ENCODE measurements at regions not wholly inside any gene's neighbourhood (a gene's known extent, or its start where the extent isn't known, plus 50 kb on each side); places are given as distances from the start of the nearest gene placed in this dataset.

DNA sequence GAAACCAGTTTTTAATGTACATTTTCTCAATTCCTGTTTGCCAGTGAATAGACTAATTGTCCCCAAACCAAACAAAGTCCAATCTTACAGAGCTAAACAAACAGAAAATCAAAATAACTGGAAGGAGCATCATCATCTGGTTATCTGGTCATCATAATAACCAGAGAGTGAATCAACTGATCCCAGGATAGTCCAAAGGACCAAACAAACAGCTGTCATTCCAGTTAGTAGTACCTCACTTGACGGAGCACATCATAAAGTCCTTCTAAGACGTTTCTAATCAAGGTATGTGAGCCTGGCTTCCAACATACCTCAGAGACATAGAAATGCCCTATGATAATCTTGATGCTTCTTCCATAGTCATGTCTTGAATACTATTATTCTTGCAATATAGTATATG lies 240.5 kb downstream of the LTN1 start:
- Histone ChIP-seq H3K36me3 (ENCODE audit: control insufficient read depth, insufficient read depth, low read length) (no peaks in the 10 kb centered on the region), H3K4me3 (ENCODE audit: low read length) (no peak overlapping the region), H3K9me3 (ENCODE audit: control insufficient read depth, low read length) (no peaks in the 10 kb centered on the region), H3K27ac (ENCODE audit: low read depth, low read length) (no peak overlapping the region), H3K4me1 (ENCODE audit: control insufficient read depth, insufficient read depth, low read length) (no peaks in the 10 kb centered on the region), H3K9ac (ENCODE audit: extremely low read depth, low read length, poor library complexity, severe bottlenecking) (no peak overlapping the region), H3K27me3 (ENCODE audit: control insufficient read depth, insufficient read depth, low read length, poor library complexity, severe bottlenecking) (no peaks in the 10 kb centered on the region)
- Mint-ChIP-seq H3K9me3 (no peaks in the 10 kb centered on the region), H3K27ac (no peak overlapping the region), H3K4me3 (no peak overlapping the region), H3K36me3 (ENCODE audit: low read depth) (no peaks in the 10 kb centered on the region), H3K4me1 (no peaks in the 10 kb centered on the region), H3K27me3 (ENCODE audit: insufficient read depth) (no peaks in the 10 kb centered on the region)
- no peak for DNase-seq
- 85 to 100% methylated on average over 1 to 2 of the region's 2 CpGs for WGBS, 2 experiments (ENCODE audit: insufficient coverage in 1 of 2, insufficient read length in 1 of 2)
- TF ChIP-seq, protein P1, sequence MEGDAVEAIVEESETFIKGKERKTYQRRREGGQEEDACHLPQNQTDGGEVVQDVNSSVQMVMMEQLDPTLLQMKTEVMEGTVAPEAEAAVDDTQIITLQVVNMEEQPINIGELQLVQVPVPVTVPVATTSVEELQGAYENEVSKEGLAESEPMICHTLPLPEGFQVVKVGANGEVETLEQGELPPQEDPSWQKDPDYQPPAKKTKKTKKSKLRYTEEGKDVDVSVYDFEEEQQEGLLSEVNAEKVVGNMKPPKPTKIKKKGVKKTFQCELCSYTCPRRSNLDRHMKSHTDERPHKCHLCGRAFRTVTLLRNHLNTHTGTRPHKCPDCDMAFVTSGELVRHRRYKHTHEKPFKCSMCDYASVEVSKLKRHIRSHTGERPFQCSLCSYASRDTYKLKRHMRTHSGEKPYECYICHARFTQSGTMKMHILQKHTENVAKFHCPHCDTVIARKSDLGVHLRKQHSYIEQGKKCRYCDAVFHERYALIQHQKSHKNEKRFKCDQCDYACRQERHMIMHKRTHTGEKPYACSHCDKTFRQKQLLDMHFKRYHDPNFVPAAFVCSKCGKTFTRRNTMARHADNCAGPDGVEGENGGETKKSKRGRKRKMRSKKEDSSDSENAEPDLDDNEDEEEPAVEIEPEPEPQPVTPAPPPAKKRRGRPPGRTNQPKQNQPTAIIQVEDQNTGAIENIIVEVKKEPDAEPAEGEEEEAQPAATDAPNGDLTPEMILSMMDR (conservative IDR thresholded peaks at IDR 0.05), result no peak

DNA sequence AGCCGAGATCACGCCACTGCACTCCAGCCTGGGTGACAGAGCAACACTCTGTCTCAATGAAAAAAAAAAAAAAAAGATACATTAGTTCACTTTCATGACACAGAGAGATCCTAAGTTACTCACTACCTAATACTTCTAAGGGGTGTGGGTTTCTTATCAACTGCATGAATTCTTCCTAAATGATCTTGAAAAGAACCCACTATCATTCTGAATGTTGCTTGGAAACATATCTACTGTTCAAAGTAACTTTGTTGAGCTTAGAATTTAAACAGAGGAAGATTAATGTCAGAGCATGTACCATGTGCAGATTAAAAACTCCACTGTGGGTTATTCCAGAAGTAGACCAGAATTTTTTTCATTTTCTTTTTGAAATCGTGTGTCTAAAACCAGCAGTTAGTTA lies 241.5 kb downstream of the LTN1 start:
- H3K27me3 ChIP-seq (ENCODE audit: control insufficient read depth, insufficient read depth, low read length, poor library complexity, severe bottlenecking), result no peaks in the 10 kb centered on the region
- H3K27ac Mint-ChIP-seq, result no peak overlapping the region

DNA sequence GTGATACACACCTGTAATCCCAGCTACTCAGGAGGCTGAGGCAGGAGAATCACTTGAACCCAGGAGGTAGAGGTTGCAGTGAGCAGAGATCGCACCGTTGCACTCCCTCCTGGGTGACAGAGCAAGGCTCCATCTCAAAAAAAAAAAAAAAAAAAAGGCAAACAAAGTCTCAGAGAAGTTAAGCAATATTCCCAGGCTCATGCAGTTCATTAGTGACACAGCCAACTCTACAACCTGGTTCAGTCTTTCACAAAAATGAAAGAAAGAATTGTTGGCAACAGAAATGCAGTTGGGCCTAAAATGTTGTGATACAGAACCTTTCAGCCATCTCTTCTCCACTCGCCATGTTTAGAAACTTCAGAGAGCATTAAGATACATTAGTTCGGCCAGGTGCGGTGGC lies 242.1 kb downstream of the LTN1 start:
- H3K27me3 Mint-ChIP-seq (ENCODE audit: insufficient read depth), result no peaks in the 10 kb centered on the region
- H3K4me1 ChIP-seq (ENCODE audit: control insufficient read depth, insufficient read depth, low read length), result no peaks in the 10 kb centered on the region
- whole genome bisulfite sequencing, 2 experiments (ENCODE audit: insufficient coverage in 1 of 2, insufficient read length in 1 of 2), result 97 to 100% methylated on average over 3 to 5 of the region's 5 CpGs
- TF ChIP-seq, protein P1 (conservative IDR thresholded peaks at IDR 0.05), result no peak
- H3K27ac Mint-ChIP-seq, result no peak overlapping the region
- no peaks in the 10 kb centered on the region for H3K4me1 Mint-ChIP-seq
- no peaks in the 10 kb centered on the region for H3K9me3 Mint-ChIP-seq
- H3K36me3 Mint-ChIP-seq (ENCODE audit: low read depth), result no peaks in the 10 kb centered on the region
- H3K4me3 Mint-ChIP-seq, result no peak overlapping the region
- no peak overlapping the region for H3K9ac ChIP-seq (ENCODE audit: extremely low read depth, low read length, poor library complexity, severe bottlenecking)
- no peak overlapping the region for H3K4me3 ChIP-seq (ENCODE audit: low read length)
- H3K27ac ChIP-seq (ENCODE audit: low read depth, low read length), result no peak overlapping the region
- H3K36me3 ChIP-seq (ENCODE audit: control insufficient read depth, insufficient read depth, low read length), result no peaks in the 10 kb centered on the region
- no peak for DNase-seq
- H3K9me3 ChIP-seq (ENCODE audit: control insufficient read depth, low read length), result no peaks in the 10 kb centered on the region
- no peaks in the 10 kb centered on the region for H3K27me3 ChIP-seq (ENCODE audit: control insufficient read depth, insufficient read depth, low read length, poor library complexity, severe bottlenecking)

More for the DNA sequence above, 241.5 kb downstream of the LTN1 start:
- TF ChIP-seq, protein P1 (conservative IDR thresholded peaks at IDR 0.05), result no peak
- H3K27me3 Mint-ChIP-seq (ENCODE audit: insufficient read depth), result no peaks in the 10 kb centered on the region
- DNase-seq, result no peak
- 91% methylated on average over 3 of the region's 3 CpGs; no CpG with 5 or more reads in 1 of the 2 experiments for WGBS, 2 experiments (ENCODE audit: insufficient coverage in 1 of 2, insufficient read length in 1 of 2)
- Histone ChIP-seq H3K9ac (ENCODE audit: extremely low read depth, low read length, poor library complexity, severe bottlenecking) (no peak overlapping the region), H3K27ac (ENCODE audit: low read depth, low read length) (no peak overlapping the region), H3K4me3 (ENCODE audit: low read length) (no peak overlapping the region), H3K9me3 (ENCODE audit: control insufficient read depth, low read length) (no peaks in the 10 kb centered on the region), H3K36me3 (ENCODE audit: control insufficient read depth, insufficient read depth, low read length) (no peaks in the 10 kb centered on the region), H3K4me1 (ENCODE audit: control insufficient read depth, insufficient read depth, low read length) (no peaks in the 10 kb centered on the region)
- H3K4me3 Mint-ChIP-seq, result no peak overlapping the region
- H3K36me3 Mint-ChIP-seq (ENCODE audit: low read depth), result no peaks in the 10 kb centered on the region
- no peaks in the 10 kb centered on the region for H3K4me1 Mint-ChIP-seq
- no peaks in the 10 kb centered on the region for H3K9me3 Mint-ChIP-seq

Measured in endodermal cell (in vitro differentiated cells).